B cell (primary cell): ENCODE measurements at regions not wholly inside any gene's neighbourhood (a gene's known extent, or its start where the extent isn't known, plus 50 kb on each side); places are given as distances from the start of the nearest gene placed in this dataset.

ENCODE experiments used
- ATAC-seq: fragments of 200-7000 bp; cut with Tn5 transposase; one replicate; pipeline ENCODE4 v1.10.0; 2021; ENCODE audit warnings: low read depth, mild to moderate bottlenecking, moderate number of reproducible peaks, moderate library complexity
- CTCF ChIA-PET: fragments of 350-600 bp; sonication (Branson Sonifier 250); formaldehyde crosslinking; loops from one replicate; lab custom pipeline; 2021; ENCODE audit warnings: antibody characterized with exemption, inconsistent platforms; lab: Charles Lee
- POLR2A ChIA-PET: fragments of 350-600 bp; sonication (Branson Sonifier 250); formaldehyde crosslinking; loops from one replicate; lab custom pipeline; 2021; ENCODE audit warnings: antibody characterized with exemption; lab: Charles Lee
- DNase-seq: peaks from one replicate; pipeline ENCODE4 v3.0.0; 2013
- H2AFZ ChIP-seq: 2 replicates; pipeline ENCODE4 v1.6.1; 2012; ENCODE audit warnings: mild to moderate bottlenecking, low read depth, low read length; ENCODE audit not compliant: insufficient read depth, poor library complexity, severe bottlenecking
- H3K27ac ChIP-seq, 2 donors: 1 replicate in 1 of 2; 2 replicates in 1 of 2; pipeline ENCODE4 v1.5.1; 2012 to 2013; ENCODE audit warnings: low read length in 2 of 2, mild to moderate bottlenecking in 2 of 2, moderate library complexity in 1 of 2
- H3K27me3 ChIP-seq, 4 experiments: fragments of 200-600 bp in 1 of 4; sonication (generic) in 1 of 4; replicated peaks in 1 of 4; 1 replicate in 2 of 4; 2 replicates in 2 of 4; pipeline versions ENCODE4 v1.6.1 to v1.7.0; 2013 to 2016; ENCODE audit warnings: low read length in 3 of 4, mild to moderate bottlenecking in 2 of 4, mixed read lengths in 1 of 4, moderate library complexity in 1 of 4; ENCODE audit not compliant: insufficient read depth in 4 of 4, control insufficient read depth in 3 of 4; ENCODE audit errors: control extremely low read depth in 1 of 4
- H3K36me3 ChIP-seq, 2 experiments: replicated peaks in 1 of 2; 1 replicate in 1 of 2; 2 replicates in 1 of 2; pipeline versions ENCODE4 v1.6.1 to v1.7.1; 2013; ENCODE audit warnings: low read length in 1 of 2; ENCODE audit not compliant: insufficient read depth in 2 of 2, control insufficient read depth in 1 of 2; ENCODE audit errors: control extremely low read depth in 1 of 2, extremely low read depth in 1 of 2
- H3K4me1 ChIP-seq, 2 donors: fragments of 200-600 bp in 1 of 2; sonication (generic) in 1 of 2; 1 replicate in 1 of 2; 2 replicates in 1 of 2; pipeline versions ENCODE4 v1.5.1 to v1.6.1; 2013 to 2017; ENCODE audit warnings: low read length in 2 of 2; ENCODE audit not compliant: control insufficient read depth in 2 of 2, insufficient read depth in 2 of 2
- H3K4me2 ChIP-seq: replicated peaks from 2 replicates; pipeline ENCODE3; 2012; ENCODE audit warnings: mild to moderate bottlenecking, low read depth, low read length; ENCODE audit not compliant: poor library complexity, severe bottlenecking
- H3K4me3 ChIP-seq, 5 experiments: fragments of 200-600 bp in 1 of 5; sonication (generic) in 1 of 5; 1 replicate in 3 of 5; 2 replicates in 2 of 5; pipeline versions ENCODE4 v1.5.1 to v1.7.0; 2011 to 2016; ENCODE audit warnings: low read length in 4 of 5, mild to moderate bottlenecking in 4 of 5, low read depth in 2 of 5, control low read depth in 1 of 5, moderate library complexity in 1 of 5; ENCODE audit not compliant: insufficient read depth in 1 of 5; ENCODE audit errors: control extremely low read depth in 1 of 5, extremely low read depth in 1 of 5
- H3K79me2 ChIP-seq: fragments of 200-600 bp; sonication (generic); one replicate; pipeline ENCODE4 v1.6.0; 2016; ENCODE audit warnings: low read length; ENCODE audit not compliant: control insufficient read depth, insufficient read depth
- H3K9ac ChIP-seq: fragments of 200-600 bp; sonication (generic); 2 replicates; pipeline ENCODE4 v1.6.1; 2017; ENCODE audit warnings: mild to moderate bottlenecking, low read length, moderate library complexity
- H3K9me3 ChIP-seq, 3 donors: one replicate each; pipeline versions ENCODE4 v1.6.1 to v1.7.1; 2013; ENCODE audit warnings: low read length in 2 of 3; ENCODE audit not compliant: control insufficient read depth in 2 of 3, insufficient read depth in 1 of 3; ENCODE audit errors: control extremely low read depth in 1 of 3
- H4K20me1 ChIP-seq: 2 replicates; pipeline ENCODE4 v1.6.0; 2012; ENCODE audit warnings: mild to moderate bottlenecking, low read length; ENCODE audit not compliant: insufficient read depth, control insufficient read depth, poor library complexity, severe bottlenecking
- H3K27ac Mint-ChIP-seq: one replicate; pipeline ENCODE4 v1.8.0; 2021; ENCODE audit warnings: mixed read lengths
- H3K27me3 Mint-ChIP-seq: one replicate; pipeline ENCODE4 v1.8.0; 2021; ENCODE audit warnings: mixed read lengths
- H3K4me1 Mint-ChIP-seq: one replicate; pipeline ENCODE4 v1.8.0; 2021; ENCODE audit warnings: mixed read lengths
- H3K4me3 Mint-ChIP-seq: one replicate; pipeline ENCODE4 v1.8.0; 2021; ENCODE audit warnings: mixed read lengths
- H3K9me3 Mint-ChIP-seq: one replicate; pipeline ENCODE4 v1.8.0; 2022; ENCODE audit warnings: mixed read lengths; ENCODE audit not compliant: insufficient read depth
- CTCF ChIP-seq: fragments of 200-600 bp; IDR thresholded peaks from one replicate; pipeline ENCODE4 v1.8.0; 2022; ENCODE audit warnings: antibody characterized with exemption, mild to moderate bottlenecking
- EZH2 ChIP-seq: IDR thresholded peaks from 2 replicates; pipeline ENCODE4 v1.6.1; 2012; ENCODE audit warnings: borderline replicate concordance, low read depth, mild to moderate bottlenecking, moderate library complexity, low read length; ENCODE audit not compliant: insufficient read depth, poor library complexity, severe bottlenecking
- WGBS: methylation state at CpG from one replicate; pipeline ENCODE4 v1.1.5; 2013; ENCODE audit warnings: missing lambda C conversion rate; ENCODE audit not compliant: insufficient coverage; 5-methylcytosine and 5-hydroxymethylcytosine counted together
- intact Hi-C: fragments of 100-400 bp; cut with micrococcal nuclease; formaldehyde crosslinking; loops from one replicate; pipeline ENCODE4 v1.10.0; 2022

- H3K27ac Mint-ChIP-seq = no peak overlapping the region
- peaks cover 42% of the 10 kb centered on the region for H3K27me3 Mint-ChIP-seq
- ChIA-PET POLR2A (no interaction called here), CTCF (no interaction called here)
- Histone ChIP-seq H3K27ac (no peak overlapping the region), H3K79me2 (no peaks in the 10 kb centered on the region), H3K9ac (no peak overlapping the region), H2AFZ (no peak overlapping the region), H3K27me3 (peaks cover 0 to 5% (median 2%) of the 10 kb centered on the region in 4 experiments), H3K4me3 (no peak overlapping the region), H4K20me1 (no peaks in the 10 kb centered on the region), H3K4me2 (no peak overlapping the region), H3K4me1 (no peaks in the 10 kb centered on the region), H3K36me3 (no peaks in the 10 kb centered on the region), H3K9me3 (no peaks in the 10 kb centered on the region)
- no peak for DNase-seq
- TF ChIP-seq CTCF (no peak), EZH2 (no peak)
- no peak overlapping the region for H3K4me3 Mint-ChIP-seq
- ATAC-seq = no peak
- no peaks in the 10 kb centered on the region for H3K9me3 Mint-ChIP-seq
- no peaks in the 10 kb centered on the region for H3K4me1 Mint-ChIP-seq
- WGBS = no CpG with 5 or more reads among the region's 1 CpG
- intact Hi-C loops = no loop called here
Measured at GRCh38 chr14:71799841-71800240, 132.4 kb upstream of the RGS6 start.

- no peak overlapping the region for H3K27ac Mint-ChIP-seq
- Histone ChIP-seq H3K4me2 (no peak overlapping the region), H3K27ac (no peak overlapping the region), H3K79me2 (no peaks in the 10 kb centered on the region), H3K9ac (no peak overlapping the region), H3K4me3 (no peak overlapping the region), H2AFZ (no peak overlapping the region), H3K9me3 (no peaks in the 10 kb centered on the region), H3K36me3 (no peaks in the 10 kb centered on the region), H3K27me3 (peaks cover 0 to 5% (median 0%) of the 10 kb centered on the region in 4 experiments), H4K20me1 (no peaks in the 10 kb centered on the region), H3K4me1 (no peaks in the 10 kb centered on the region)
- ATAC-seq = no peak
- no peak for DNase-seq
- TF ChIP-seq EZH2 (no peak), CTCF (no peak)
- H3K27me3 Mint-ChIP-seq = peaks cover 38% of the 10 kb centered on the region
- H3K9me3 Mint-ChIP-seq = no peaks in the 10 kb centered on the region
- ChIA-PET POLR2A (no interaction called here), CTCF (no interaction called here)
- 47% methylated on average over 2 of the region's 4 CpGs for WGBS
- no peak overlapping the region for H3K4me3 Mint-ChIP-seq
- intact Hi-C loops = no loop called here
- H3K4me1 Mint-ChIP-seq = no peaks in the 10 kb centered on the region
Measured at GRCh38 chr14:71800878-71801277, 131.4 kb upstream of the RGS6 start.
